Adrenal gland (tissue), 9 donors: ENCODE measurements at regions not wholly inside any gene's neighbourhood (a gene's known extent, or its start where the extent isn't known, plus 50 kb on each side); places are given as distances from the start of the nearest gene placed in this dataset.

Source experiments
- DNase-seq, 7 donors: peaks; one replicate each; pipeline ENCODE4 v3.0.0-alpha.2; 2019 to 2020
- H3K27ac ChIP-seq, 5 donors: fragments of 200-600 bp; sonication (generic) in 4 of 5; 1 replicate in 3 of 5; 2 replicates in 2 of 5; pipeline versions ENCODE4 v1.5.1 to v1.8.0; 2016 to 2020; ENCODE audit warnings: mild to moderate bottlenecking in 1 of 5
- H3K27me3 ChIP-seq: fragments of 200-600 bp; 2 replicates; pipeline ENCODE4 v1.8.0; 2021
- H3K36me3 ChIP-seq, 2 donors: fragments of 200-600 bp; replicated peaks in 1 of 2; 1 replicate in 1 of 2; 2 replicates in 1 of 2; pipeline versions ENCODE4 v1.5.1 to v1.8.0; 2018 to 2022
- H3K4me1 ChIP-seq, 2 donors: fragments of 200-600 bp; replicated peaks in 1 of 2; 1 replicate in 1 of 2; 2 replicates in 1 of 2; pipeline versions ENCODE4 v1.5.1 to v1.8.0; 2018 to 2021
- H3K4me3 ChIP-seq, 4 donors: fragments of 200-600 bp; sonication (generic) in 3 of 4; one replicate each; pipeline ENCODE4 v1.5.1; 2016 to 2018
- H3K9me3 ChIP-seq, 3 donors: fragments of 200-600 bp; sonication (generic) in 1 of 3; replicated peaks in 1 of 3; 1 replicate in 2 of 3; 2 replicates in 1 of 3; pipeline versions ENCODE4 v1.5.1 to v1.8.0; 2016 to 2021
- POLR2A ChIP-seq, 2 donors: fragments of 450-650 bp; IDR thresholded peaks; one replicate each; pipeline ENCODE4 v1.6.1; 2017; ENCODE audit warnings: antibody characterized with exemption in 2 of 2, mild to moderate bottlenecking in 2 of 2, moderate library complexity in 1 of 2
- WGBS, 4 donors: extraction: QIAGEN DNeasy Blood & Tissue Kit in 2 of 4; methylation state at CpG; one replicate each; pipeline versions ENCODE4 v1.1.5 to v1.1.7; 2013 to 2017; 5-methylcytosine and 5-hydroxymethylcytosine counted together
- intact Hi-C, 2 donors: fragments of 100-400 bp; cut with DNase I; formaldehyde crosslinking; loops; one replicate each; pipeline versions ENCODE4 v1.14.1 to v1.15.0; 2022 to 2023
- TF ChIP-seq, protein P1 (sequence below), 6 experiments: fragments of 450-650 bp in 4 of 6; fragments of 200-600 bp in 2 of 6; sonication (generic) in 1 of 6; IDR thresholded peaks; 1 replicate in 5 of 6; 2 replicates in 1 of 6; pipeline versions ENCODE4 v1.5.1 to v1.8.0; 2016 to 2021; ENCODE audit warnings: antibody characterized with exemption in 6 of 6, mild to moderate bottlenecking in 2 of 6, moderate library complexity in 1 of 6
- donor health status: healthy with polysubstance abuse.
- donor health status: Bipolar disorder and iron deficiency.
- donor health status: DM: yes; HTN: yes; CAD: no.
- donor health status: DM: no; HTN: no; CAD: no.
- donor health status: DM: no; HTN: no; CAD: no.

GRCh38 chr2:34534341-34534740, 935.2 kb upstream of the FAM98A start:
- intact Hi-C loops: no loop called here
- no peak overlapping the region for H3K4me3 ChIP-seq
- 69 to 96% (median 73%) methylated on average over 1 of the region's 1 CpG for WGBS, 4 donors

DNA sequence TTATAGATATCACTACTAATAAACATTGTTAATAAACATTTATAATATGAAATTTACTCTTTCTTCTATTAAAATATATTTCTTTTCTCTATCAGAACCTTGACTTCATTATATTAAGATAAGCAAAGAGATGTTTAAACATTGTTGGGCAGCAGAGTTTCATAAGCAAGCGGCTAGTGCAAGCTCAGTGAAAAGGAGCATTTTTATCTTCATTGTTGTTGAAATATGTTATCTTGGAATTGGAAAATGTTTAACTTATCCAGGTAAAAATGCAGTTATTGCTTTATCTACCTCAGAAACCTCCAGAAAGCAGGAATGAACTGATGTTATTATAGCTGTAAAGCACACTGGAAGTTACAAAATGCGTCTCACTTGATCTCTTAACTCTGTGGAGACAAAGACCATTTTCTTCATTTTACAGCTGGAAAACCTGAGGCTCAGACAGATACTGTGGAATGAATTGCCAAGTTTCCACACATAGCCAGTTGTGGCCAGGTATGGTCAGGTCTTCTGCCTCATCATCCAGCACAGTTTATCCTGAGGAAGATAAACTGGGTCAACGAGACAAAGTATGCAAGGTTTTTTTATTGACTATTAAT, 934.6 kb upstream of the FAM98A start:
- Histone ChIP-seq H3K4me1 (no peaks in the 10 kb centered on the region), H3K27me3 (no peaks in the 10 kb centered on the region), H3K4me3 (no peak overlapping the region), H3K27ac (no peak overlapping the region), H3K36me3 (no peaks in the 10 kb centered on the region), H3K9me3 (no peaks in the 10 kb centered on the region)
- TF ChIP-seq, protein P1, sequence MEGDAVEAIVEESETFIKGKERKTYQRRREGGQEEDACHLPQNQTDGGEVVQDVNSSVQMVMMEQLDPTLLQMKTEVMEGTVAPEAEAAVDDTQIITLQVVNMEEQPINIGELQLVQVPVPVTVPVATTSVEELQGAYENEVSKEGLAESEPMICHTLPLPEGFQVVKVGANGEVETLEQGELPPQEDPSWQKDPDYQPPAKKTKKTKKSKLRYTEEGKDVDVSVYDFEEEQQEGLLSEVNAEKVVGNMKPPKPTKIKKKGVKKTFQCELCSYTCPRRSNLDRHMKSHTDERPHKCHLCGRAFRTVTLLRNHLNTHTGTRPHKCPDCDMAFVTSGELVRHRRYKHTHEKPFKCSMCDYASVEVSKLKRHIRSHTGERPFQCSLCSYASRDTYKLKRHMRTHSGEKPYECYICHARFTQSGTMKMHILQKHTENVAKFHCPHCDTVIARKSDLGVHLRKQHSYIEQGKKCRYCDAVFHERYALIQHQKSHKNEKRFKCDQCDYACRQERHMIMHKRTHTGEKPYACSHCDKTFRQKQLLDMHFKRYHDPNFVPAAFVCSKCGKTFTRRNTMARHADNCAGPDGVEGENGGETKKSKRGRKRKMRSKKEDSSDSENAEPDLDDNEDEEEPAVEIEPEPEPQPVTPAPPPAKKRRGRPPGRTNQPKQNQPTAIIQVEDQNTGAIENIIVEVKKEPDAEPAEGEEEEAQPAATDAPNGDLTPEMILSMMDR (IDR thresholded peaks at IDR 0.05): no peak
- TF ChIP-seq POLR2A (IDR thresholded peaks at IDR 0.05): no peak
- intact Hi-C loops: no loop called here
- 60 to 69% (median 65%) methylated on average over 3 of the region's 3 CpGs for WGBS, 4 donors
- DNase-seq: no peak

More at GRCh38 chr2:34534341-34534740, 935.2 kb upstream of the FAM98A start:
- H3K27me3 ChIP-seq: no peaks in the 10 kb centered on the region
- H3K27ac ChIP-seq: no peak overlapping the region
- TF ChIP-seq, protein P1 (IDR thresholded peaks at IDR 0.05): no peak
- no peak for TF ChIP-seq POLR2A (IDR thresholded peaks at IDR 0.05)
- no peaks in the 10 kb centered on the region for H3K9me3 ChIP-seq
- DNase-seq: no peak
- no peaks in the 10 kb centered on the region for H3K4me1 ChIP-seq
- H3K36me3 ChIP-seq: no peaks in the 10 kb centered on the region

- Histone ChIP-seq H3K27ac (no peak overlapping the region), H3K4me1 (no peaks in the 10 kb centered on the region), H3K4me3 (no peak overlapping the region), H3K27me3 (no peaks in the 10 kb centered on the region), H3K36me3 (no peaks in the 10 kb centered on the region), H3K9me3 (no peaks in the 10 kb centered on the region)
- 80 to 100% (median 91%) methylated on average over 1 of the region's 1 CpG for WGBS, 4 donors
- TF ChIP-seq POLR2A (IDR thresholded peaks at IDR 0.05): no peak
- TF ChIP-seq, protein P1 (IDR thresholded peaks at IDR 0.05): no peak
- intact Hi-C loops: no loop called here
- no peak for DNase-seq
These were observed 930.9 kb upstream of the FAM98A start for GRCh38 chr2:34529965-34530364.

- Histone ChIP-seq H3K27ac (no peak overlapping the region), H3K4me1 (no peaks in the 10 kb centered on the region), H3K36me3 (no peaks in the 10 kb centered on the region), H3K4me3 (no peak overlapping the region), H3K9me3 (no peaks in the 10 kb centered on the region), H3K27me3 (no peaks in the 10 kb centered on the region)
- WGBS, 4 donors: 56 to 70% (median 62%) methylated on average over 3 of the region's 3 CpGs
- DNase-seq: no peak
- TF ChIP-seq, protein P1 (IDR thresholded peaks at IDR 0.05): no peak
- no peak for TF ChIP-seq POLR2A (IDR thresholded peaks at IDR 0.05)
- intact Hi-C loops: no loop called here
These were observed 924.9 kb upstream of the FAM98A start for GRCh38 chr2:34523958-34524514.
